GM18508 (cell line): ENCODE measurements at regions not wholly inside any gene's neighbourhood (a gene's known extent, or its start where the extent isn't known, plus 50 kb on each side); places are given as distances from the start of the nearest gene placed in this dataset.

Experiments
- ATAC-seq: cut with Tn5 transposase; IDR thresholded peaks from one replicate; pipeline ENCODE4 v1.9.1; 2021; ENCODE audit warnings: moderate number of reproducible peaks; ENCODE audit not compliant: insufficient read depth, unreplicated experiment

GRCh38 chr5:174229514-174230370, 184.2 kb downstream of the NSG2 start:
- ATAC-seq: no peak

GRCh38 chr5:174231956-174232487, 186.5 kb downstream of the NSG2 start:
- ATAC-seq: no peak

- ATAC-seq: no peak
Measured at GRCh38 chr5:174234388-174234787, 188.9 kb downstream of the NSG2 start.

- ATAC-seq: no peak
Measured at GRCh38 chr5:174235221-174236011, 189.9 kb downstream of the NSG2 start.

- no peak for ATAC-seq
Measured at GRCh38 chr5:174236070-174236469, 190.6 kb downstream of the NSG2 start.

- ATAC-seq: no peak
Measured at GRCh38 chr5:174239718-174240117, 194.2 kb downstream of the NSG2 start.

- ATAC-seq: no peak
Measured at GRCh38 chr5:174242573-174242972, 197.1 kb downstream of the NSG2 start.

- ATAC-seq: no peak
Measured at GRCh38 chr5:174243904-174244303, 198.4 kb downstream of the NSG2 start.

- no peak for ATAC-seq
Measured at GRCh38 chr5:174245516-174246075, 200.1 kb downstream of the NSG2 start.

- no peak for ATAC-seq
Measured at GRCh38 chr5:174246743-174247142, 201.2 kb downstream of the NSG2 start.

GRCh38 chr5:174247301-174247700, 201.8 kb downstream of the NSG2 start:
- no peak for ATAC-seq

- ATAC-seq: no peak
Measured at GRCh38 chr5:174251305-174252000, 205.9 kb downstream of the NSG2 start.

- no peak for ATAC-seq
Measured at GRCh38 chr5:174252121-174252520, 206.6 kb downstream of the NSG2 start.

- no peak for ATAC-seq
Measured at GRCh38 chr5:174259696-174260420, 214.4 kb downstream of the NSG2 start.

GRCh38 chr5:174271316-174271715, 225.8 kb downstream of the NSG2 start:
- ATAC-seq: no peak

- no peak for ATAC-seq
Measured at GRCh38 chr5:174272671-174273070, 227.2 kb downstream of the NSG2 start.

GRCh38 chr5:174273325-174273724, 227.8 kb downstream of the NSG2 start:
- ATAC-seq: peak; percentile 72

GRCh38 chr5:174275959-174276358, 230.5 kb downstream of the NSG2 start:
- ATAC-seq: no peak

GRCh38 chr5:174281089-174281760, 235.7 kb downstream of the NSG2 start:
- no peak for ATAC-seq
